Calu3 (cell line): ENCODE measurements at regions not wholly inside any gene's neighbourhood (a gene's known extent, or its start where the extent isn't known, plus 50 kb on each side); places are given as distances from the start of the nearest gene placed in this dataset.
"Not testable (repeated sequence)": the region's sequence is repeated elsewhere in the genome, so short reads cannot be mapped to it uniquely, and the experiment has no call there.

ENCODE experiments used
- BruUV-seq: library from RNA; stranded (reverse); fragments of 400-500 nt; replicated peaks from 2 replicates; lab custom pipeline; 2021; lab: Mats Ljungman, UMichigan
- CTCF ChIA-PET: fragments of 300-600 bp; sonication (Branson Sonifier 250); formaldehyde crosslinking; loops from one replicate; lab custom pipeline; 2022; ENCODE audit warnings: antibody characterized with exemption; lab: Charles Lee
- DNase-seq: peaks from one replicate; pipeline ENCODE4 v3.0.0; 2022
- H3K27ac Mint-ChIP-seq: one replicate; pipeline ENCODE4 v1.8.0; 2022; ENCODE audit warnings: mixed read lengths; ENCODE audit not compliant: unreplicated experiment
- H3K27me3 Mint-ChIP-seq: one replicate; pipeline ENCODE4 v1.8.0; 2022; ENCODE audit warnings: mixed read lengths; ENCODE audit not compliant: unreplicated experiment
- H3K36me3 Mint-ChIP-seq: one replicate; pipeline ENCODE4 v1.8.0; 2022; ENCODE audit warnings: mild to moderate bottlenecking, moderate library complexity, mixed read lengths; ENCODE audit not compliant: insufficient read depth, unreplicated experiment
- H3K4me1 Mint-ChIP-seq: one replicate; pipeline ENCODE4 v1.8.0; 2022; ENCODE audit warnings: mild to moderate bottlenecking, low read depth, mixed read lengths; ENCODE audit not compliant: unreplicated experiment
- H3K4me3 Mint-ChIP-seq: one replicate; pipeline ENCODE4 v1.8.0; 2022; ENCODE audit warnings: mild to moderate bottlenecking, low read depth, moderate library complexity, mixed read lengths; ENCODE audit not compliant: unreplicated experiment
- H3K9me3 Mint-ChIP-seq: one replicate; pipeline ENCODE4 v1.8.0; 2022; ENCODE audit warnings: low read depth, mixed read lengths; ENCODE audit not compliant: unreplicated experiment
- intact Hi-C: fragments of 100-400 bp; cut with micrococcal nuclease; formaldehyde crosslinking; loops from one replicate; pipeline ENCODE4 v1.10.0; 2022; ENCODE audit not compliant: unreplicated experiment
- TF ChIP-seq, protein P1 (sequence below): fragments of 200-600 bp; IDR thresholded peaks from one replicate; pipeline ENCODE4 v1.8.0; 2022; ENCODE audit warnings: antibody characterized with exemption; ENCODE audit not compliant: unreplicated experiment

DNA sequence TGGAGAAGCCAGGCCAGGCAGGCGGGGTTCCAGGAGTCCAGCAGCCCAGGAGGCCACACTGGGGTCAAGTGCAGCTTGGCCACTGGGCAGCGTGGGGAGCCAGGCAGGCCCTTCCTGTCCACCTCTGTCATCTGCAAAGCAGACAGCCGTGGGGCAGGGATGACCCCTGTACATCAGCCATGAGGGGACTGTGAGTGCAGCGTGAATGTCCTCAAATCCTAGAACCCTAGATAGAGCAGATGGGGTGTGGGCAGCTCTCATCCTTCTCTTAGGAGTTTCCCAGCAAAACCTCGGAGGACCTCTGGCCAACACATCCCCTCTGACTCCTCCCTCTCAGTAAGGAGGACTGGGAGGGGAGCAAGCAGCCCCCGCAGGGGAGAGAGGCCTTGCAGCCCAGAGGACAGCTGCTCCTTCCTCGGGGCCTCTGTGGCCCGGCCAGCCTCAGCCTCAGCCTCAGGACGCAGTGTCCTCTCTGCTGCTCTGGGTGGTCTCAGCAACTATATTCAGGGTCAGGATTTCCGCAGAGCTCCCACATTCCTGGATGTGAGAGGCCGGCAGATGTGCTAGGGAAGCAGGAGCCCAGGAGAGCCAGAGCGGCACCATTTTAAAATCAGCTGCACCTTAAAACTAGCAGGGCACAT is 820.5 kb downstream of the BRD1 start:
- BruUV-seq = no TSS peak

DNA sequence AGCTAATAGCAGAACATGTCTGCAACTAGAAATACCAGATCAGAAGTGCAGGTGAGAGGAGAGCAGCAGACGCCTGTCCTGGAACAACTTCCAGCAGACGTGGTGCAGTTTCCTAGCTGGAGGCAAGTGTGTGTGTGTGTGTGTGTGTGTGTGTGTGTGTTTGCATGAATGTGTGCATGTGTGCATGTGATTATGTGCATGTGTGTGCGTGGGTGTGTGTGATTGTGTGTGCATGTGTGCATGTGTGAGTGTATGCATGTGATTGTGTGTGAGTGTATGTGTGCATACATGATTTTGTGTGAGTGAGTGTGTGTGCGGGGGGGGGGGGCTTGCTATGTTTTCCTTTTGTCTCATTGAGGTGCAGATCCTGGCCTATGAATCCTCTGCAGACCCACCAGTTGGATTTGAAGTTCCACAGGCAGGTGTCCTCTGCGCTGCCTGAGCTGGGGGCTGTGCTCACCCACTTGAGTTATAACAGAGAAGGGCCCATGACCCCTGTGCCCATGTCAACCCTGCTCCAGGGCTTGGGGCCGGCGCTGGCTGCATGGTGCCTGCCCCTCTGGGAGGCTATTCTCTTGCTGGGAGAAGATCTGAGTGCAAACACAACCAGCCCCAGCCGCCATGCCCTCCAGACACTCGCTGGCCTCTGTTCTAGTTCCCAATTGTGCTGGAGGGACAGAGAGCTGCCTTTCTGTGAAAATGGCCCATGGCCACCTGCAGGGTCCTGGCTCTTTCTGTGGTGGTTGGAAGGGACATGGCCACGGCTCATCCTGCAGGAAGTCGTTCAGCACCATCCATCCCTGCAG is 821.3 kb downstream of the BRD1 start:
- DNase-seq = no peak
- H3K4me1 Mint-ChIP-seq = no peaks in the 10 kb centered on the region
- H3K27me3 Mint-ChIP-seq = no peaks in the 10 kb centered on the region
- H3K36me3 Mint-ChIP-seq = no peaks in the 10 kb centered on the region
- H3K27ac Mint-ChIP-seq = no peak overlapping the region
- intact Hi-C loops = no loop called here
- CTCF ChIA-PET = no interaction called here
- TF ChIP-seq, protein P1, sequence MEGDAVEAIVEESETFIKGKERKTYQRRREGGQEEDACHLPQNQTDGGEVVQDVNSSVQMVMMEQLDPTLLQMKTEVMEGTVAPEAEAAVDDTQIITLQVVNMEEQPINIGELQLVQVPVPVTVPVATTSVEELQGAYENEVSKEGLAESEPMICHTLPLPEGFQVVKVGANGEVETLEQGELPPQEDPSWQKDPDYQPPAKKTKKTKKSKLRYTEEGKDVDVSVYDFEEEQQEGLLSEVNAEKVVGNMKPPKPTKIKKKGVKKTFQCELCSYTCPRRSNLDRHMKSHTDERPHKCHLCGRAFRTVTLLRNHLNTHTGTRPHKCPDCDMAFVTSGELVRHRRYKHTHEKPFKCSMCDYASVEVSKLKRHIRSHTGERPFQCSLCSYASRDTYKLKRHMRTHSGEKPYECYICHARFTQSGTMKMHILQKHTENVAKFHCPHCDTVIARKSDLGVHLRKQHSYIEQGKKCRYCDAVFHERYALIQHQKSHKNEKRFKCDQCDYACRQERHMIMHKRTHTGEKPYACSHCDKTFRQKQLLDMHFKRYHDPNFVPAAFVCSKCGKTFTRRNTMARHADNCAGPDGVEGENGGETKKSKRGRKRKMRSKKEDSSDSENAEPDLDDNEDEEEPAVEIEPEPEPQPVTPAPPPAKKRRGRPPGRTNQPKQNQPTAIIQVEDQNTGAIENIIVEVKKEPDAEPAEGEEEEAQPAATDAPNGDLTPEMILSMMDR = no peak
- no peak overlapping the region for H3K4me3 Mint-ChIP-seq
- peaks cover 15% of the 10 kb centered on the region for H3K9me3 Mint-ChIP-seq
- no TSS peak for BruUV-seq

More for the DNA sequence above, 820.5 kb downstream of the BRD1 start:
- H3K27me3 Mint-ChIP-seq = no peaks in the 10 kb centered on the region
- H3K4me1 Mint-ChIP-seq = no peaks in the 10 kb centered on the region
- H3K4me3 Mint-ChIP-seq = no peak overlapping the region
- DNase-seq = no peak
- intact Hi-C loops = no loop called here
- H3K27ac Mint-ChIP-seq = no peak overlapping the region
- CTCF ChIA-PET = no interaction called here
- H3K9me3 Mint-ChIP-seq = peaks cover 11% of the 10 kb centered on the region
- H3K36me3 Mint-ChIP-seq = no peaks in the 10 kb centered on the region
- TF ChIP-seq, protein P1 = no peak

DNA sequence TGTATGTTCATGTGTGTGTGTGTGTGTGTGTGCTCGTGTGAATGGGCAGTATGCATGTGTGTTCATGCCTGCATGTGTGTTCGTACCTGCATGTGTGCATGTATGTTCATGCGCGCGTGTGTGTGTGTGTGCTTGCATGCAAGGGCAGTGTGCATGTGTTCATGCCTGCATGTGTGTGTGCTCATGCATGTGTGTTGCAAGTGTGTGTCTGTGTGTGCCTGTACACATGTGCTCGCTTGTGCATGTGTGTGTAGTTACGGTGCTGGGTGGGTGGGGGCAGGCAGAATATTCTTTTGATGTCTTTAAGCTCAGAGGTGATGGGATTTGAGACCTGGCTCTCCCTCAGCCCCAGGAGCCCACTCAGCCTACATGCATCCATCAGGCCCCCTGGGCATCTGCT is 822.1 kb downstream of the BRD1 start:
- no peaks in the 10 kb centered on the region for H3K27me3 Mint-ChIP-seq
- no peaks in the 10 kb centered on the region for H3K4me1 Mint-ChIP-seq
- TF ChIP-seq, protein P1 = no peak
- H3K27ac Mint-ChIP-seq = no peak overlapping the region
- H3K36me3 Mint-ChIP-seq = no peaks in the 10 kb centered on the region
- H3K9me3 Mint-ChIP-seq = peaks cover 18% of the 10 kb centered on the region
- H3K4me3 Mint-ChIP-seq = no peak overlapping the region
- no peak for DNase-seq
- CTCF ChIA-PET = no interaction called here
- no TSS peak for BruUV-seq
- intact Hi-C loops = no loop called here

DNA sequence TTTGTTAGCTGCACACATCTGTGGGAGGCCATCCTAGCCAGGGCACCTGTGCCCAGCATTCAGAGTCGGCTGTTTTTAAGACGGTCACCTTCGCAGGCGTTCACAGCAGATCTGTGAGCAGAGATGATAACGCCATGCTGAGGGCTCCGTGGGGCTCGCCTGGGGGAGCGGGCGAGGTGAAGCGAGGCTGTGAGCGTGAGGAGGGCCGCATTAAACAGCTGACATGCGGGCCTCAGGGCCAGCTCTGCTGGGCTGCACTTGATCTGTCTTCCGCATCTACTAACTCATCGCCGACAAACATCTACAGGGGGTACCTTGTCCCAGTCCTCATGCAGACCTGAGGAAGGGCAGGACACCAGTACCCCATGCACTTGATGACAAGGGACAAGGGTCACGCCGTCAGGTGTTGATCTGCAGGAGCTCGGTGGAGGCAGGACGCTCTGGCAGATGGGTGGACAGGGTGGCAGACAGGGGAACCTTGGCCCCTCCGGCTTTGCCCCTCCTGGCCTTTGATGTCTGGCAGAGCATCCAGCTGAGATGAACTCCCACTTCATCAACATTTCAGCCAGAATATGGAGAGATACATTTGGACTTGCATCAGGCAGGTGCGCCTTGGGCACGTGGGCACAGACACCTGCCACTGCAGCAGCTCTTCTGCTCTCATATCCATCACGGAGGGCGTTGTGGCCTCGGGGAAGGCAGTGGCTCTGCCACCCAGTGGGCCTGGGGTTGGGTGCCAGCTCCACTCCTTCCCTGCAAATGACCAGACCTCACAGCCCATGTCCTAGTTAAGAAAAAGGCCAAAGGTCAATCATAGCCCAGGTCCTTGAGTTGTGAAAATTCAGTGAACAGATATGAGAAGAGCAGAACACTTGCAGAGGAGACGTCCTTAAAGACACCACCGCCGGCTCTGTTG is 822.9 kb downstream of the BRD1 start:
- BruUV-seq = no TSS peak
- TF ChIP-seq, protein P1 = no peak

DNA sequence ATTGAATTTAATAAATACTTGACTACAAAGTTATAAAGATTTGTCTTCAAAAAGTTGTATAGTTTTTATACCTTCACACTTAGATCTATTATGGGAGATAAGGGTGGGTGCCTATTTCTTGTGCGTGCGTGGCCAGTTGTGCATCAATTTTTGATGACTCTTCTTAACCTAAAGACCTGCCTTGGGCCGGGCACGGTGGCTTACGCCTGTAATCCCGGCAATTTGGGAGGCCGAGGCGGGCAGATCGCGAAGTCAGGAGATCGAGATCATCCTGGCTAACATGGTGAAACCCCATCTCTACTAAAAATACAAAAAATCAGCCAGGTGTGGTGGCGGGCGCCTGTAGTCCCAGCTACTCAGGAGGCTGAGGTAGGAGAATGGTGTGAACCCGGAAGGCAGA is 830.1 kb downstream of the BRD1 start:
- H3K27ac Mint-ChIP-seq, H3K4me1 Mint-ChIP-seq, H3K27me3 Mint-ChIP-seq, CTCF ChIA-PET, H3K4me3 Mint-ChIP-seq, H3K36me3 Mint-ChIP-seq, intact Hi-C loops, DNase-seq, BruUV-seq: not testable (repeated sequence)
- H3K9me3 Mint-ChIP-seq = peaks cover 25% of the 10 kb centered on the region

More for the DNA sequence above, 822.9 kb downstream of the BRD1 start:
- no peak overlapping the region for H3K4me3 Mint-ChIP-seq
- intact Hi-C loops = no loop called here
- H3K36me3 Mint-ChIP-seq = no peaks in the 10 kb centered on the region
- H3K4me1 Mint-ChIP-seq = no peaks in the 10 kb centered on the region
- CTCF ChIA-PET = no interaction called here
- H3K27ac Mint-ChIP-seq = no peak overlapping the region
- no peaks in the 10 kb centered on the region for H3K27me3 Mint-ChIP-seq
- H3K9me3 Mint-ChIP-seq = peaks cover 21% of the 10 kb centered on the region
- DNase-seq = no peak
